NCI-H1436 treated with DMSO at 0.1 percent for 48 hours (cell line): ENCODE measurements at regions not wholly inside any gene's neighbourhood (a gene's known extent, or its start where the extent isn't known, plus 50 kb on each side); places are given as distances from the start of the nearest gene placed in this dataset.
A peak's percentile ranks its signal among the peaks of the same experiment; 100 is the strongest.

Source experiments
- DNase-seq: peaks from one replicate; lab custom pipeline; 2025; lab: John Stamatoyannopoulos, UW

GRCh38 chr11:27858866-27859265 is 158.6 kb upstream of the BDNF start:
- no peak for DNase-seq

GRCh38 chr11:27857588-27857987 is 157.3 kb upstream of the BDNF start:
- DNase-seq: no peak

- no peak for DNase-seq
These were observed 156.8 kb upstream of the BDNF start for GRCh38 chr11:27857014-27857413.

- no peak for DNase-seq
These were observed 148.2 kb upstream of the BDNF start for GRCh38 chr11:27848423-27848822.

- DNase-seq: no peak
These were observed 147.2 kb upstream of the BDNF start for GRCh38 chr11:27847496-27847895.

GRCh38 chr11:27842290-27842689 is 142.0 kb upstream of the BDNF start:
- DNase-seq: no peak

GRCh38 chr11:27841023-27841422 is 140.8 kb upstream of the BDNF start:
- DNase-seq: no peak

- no peak for DNase-seq
These were observed 139.1 kb upstream of the BDNF start for GRCh38 chr11:27839226-27839913.

GRCh38 chr11:27838674-27839073 is 138.4 kb upstream of the BDNF start:
- DNase-seq: no peak

GRCh38 chr11:27837895-27838563 is 137.8 kb upstream of the BDNF start:
- DNase-seq: no peak

GRCh38 chr11:27830206-27830605 is 130.0 kb upstream of the BDNF start:
- no peak for DNase-seq

GRCh38 chr11:27820249-27820648 is 120.0 kb upstream of the BDNF start:
- no peak for DNase-seq

GRCh38 chr11:27816197-27816596 is 115.9 kb upstream of the BDNF start:
- DNase-seq: no peak

GRCh38 chr11:27812341-27812740 is 112.1 kb upstream of the BDNF start:
- no peak for DNase-seq

- no peak for DNase-seq
These were observed 107.3 kb upstream of the BDNF start for GRCh38 chr11:27807596-27807995.

- no peak for DNase-seq
These were observed 105.9 kb upstream of the BDNF start for GRCh38 chr11:27806122-27806521.

- peak; percentile 88 for DNase-seq
These were observed 96.0 kb upstream of the BDNF start for GRCh38 chr11:27795955-27796861.

- DNase-seq: no peak
These were observed 86.6 kb upstream of the BDNF start for GRCh38 chr11:27786864-27787263.

GRCh38 chr11:27786331-27786730 is 86.1 kb upstream of the BDNF start:
- no peak for DNase-seq

GRCh38 chr11:27783701-27784355 is 83.6 kb upstream of the BDNF start:
- DNase-seq: no peak

GRCh38 chr11:27777033-27777432 is 76.8 kb upstream of the BDNF start:
- DNase-seq: no peak

GRCh38 chr11:27773884-27774283 is 73.6 kb upstream of the BDNF start:
- no peak for DNase-seq
